HG02759 (cell line): ENCODE measurements at regions not wholly inside any gene's neighbourhood (a gene's known extent, or its start where the extent isn't known, plus 50 kb on each side); places are given as distances from the start of the nearest gene placed in this dataset.

ENCODE experiments used
- ATAC-seq: cut with Tn5 transposase; IDR thresholded peaks from one replicate; pipeline ENCODE4 v1.9.1; 2021; ENCODE audit warnings: mild to moderate bottlenecking, moderate library complexity; ENCODE audit not compliant: unreplicated experiment

DNA sequence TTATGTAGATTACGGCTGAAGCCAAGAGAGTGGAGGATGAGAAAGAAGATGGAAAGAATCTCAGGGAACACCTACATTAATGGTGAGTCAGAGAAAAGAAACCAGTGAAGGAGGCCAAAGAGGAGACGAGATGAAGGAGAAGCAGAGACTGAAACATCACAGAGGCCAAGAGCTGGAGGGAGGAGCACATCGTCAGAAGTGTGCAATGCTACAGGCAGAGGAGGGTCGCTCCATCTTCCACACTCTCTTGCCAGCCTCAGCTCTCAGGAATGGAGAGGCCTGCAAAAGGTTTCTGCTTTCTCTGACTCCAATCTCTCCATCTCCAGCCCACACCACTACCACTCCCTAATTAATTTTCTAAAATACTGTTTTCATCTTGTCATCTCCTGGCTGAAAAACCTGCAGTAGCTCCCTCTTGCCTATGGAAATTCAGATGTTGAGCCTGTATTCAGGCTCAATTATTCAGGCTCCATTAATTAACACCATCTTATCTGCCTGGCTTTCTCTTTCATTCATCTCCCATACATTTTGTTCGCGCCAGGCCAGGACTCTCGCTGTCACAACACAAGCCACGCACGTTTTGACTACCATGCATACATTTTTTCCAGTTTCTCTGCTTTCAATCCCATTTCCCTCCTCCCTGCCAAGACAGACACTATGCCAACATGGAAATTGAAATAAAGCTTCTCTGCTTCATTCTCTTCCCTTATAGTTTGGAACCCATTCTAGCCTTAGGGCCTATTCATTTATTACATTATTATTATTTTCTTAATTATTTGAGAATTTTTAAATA is 165.8 kb downstream of the INHBA start:
- ATAC-seq, result no peak

DNA sequence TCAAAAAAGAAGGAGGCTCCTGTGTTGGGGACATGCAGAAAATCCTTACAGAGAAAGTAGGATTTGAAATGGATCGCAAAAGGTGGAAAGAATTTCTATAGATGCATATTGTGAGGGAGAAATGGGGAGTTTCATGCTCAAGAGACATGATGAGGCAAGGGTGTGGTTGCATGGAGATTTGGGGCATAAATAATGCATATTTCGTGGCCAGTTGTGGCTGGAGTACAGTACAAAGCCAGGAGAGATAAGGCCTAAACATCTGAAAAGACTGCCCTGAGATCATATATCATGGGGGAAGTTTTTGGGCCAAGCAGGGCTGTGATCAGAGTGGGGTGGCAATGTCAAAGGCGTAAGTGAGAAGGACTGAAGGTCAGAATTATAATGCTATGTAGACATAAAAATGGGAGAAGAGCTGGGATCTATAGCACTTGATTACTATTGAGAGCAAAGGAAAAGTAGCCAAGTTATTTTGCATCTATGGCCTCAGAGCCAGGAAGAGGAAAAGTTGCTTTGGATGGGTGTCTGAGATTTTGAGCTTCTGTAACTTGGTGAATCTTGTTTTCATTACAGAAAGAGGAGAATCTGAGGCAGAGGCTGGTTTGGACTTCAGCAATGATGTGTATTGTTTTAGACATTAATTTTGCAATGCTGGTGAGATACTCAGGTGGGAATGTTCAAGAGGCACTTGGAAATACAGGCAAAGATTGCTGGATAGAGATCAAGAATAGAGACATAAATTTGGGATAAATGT is 166.6 kb downstream of the INHBA start:
- ATAC-seq, result no peak

DNA sequence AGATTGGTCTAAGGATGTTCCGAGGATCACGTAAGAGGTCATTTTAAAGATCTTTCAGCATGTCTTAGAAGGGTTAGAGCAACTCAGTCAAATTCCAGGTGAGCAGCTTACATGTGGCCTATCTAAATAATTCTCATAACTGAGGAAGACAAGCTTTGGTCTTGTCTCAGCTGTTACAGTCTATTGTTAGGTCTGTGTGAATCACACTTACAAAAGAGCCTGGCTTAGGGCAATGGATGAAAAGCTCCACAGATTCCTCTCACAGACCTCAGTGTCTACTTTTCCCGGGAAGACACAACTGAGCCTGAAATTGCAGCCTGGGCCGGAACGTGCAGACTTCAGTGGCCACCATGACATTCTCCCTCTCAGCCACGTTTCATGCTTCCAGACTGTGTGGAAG is 173.1 kb downstream of the INHBA start:
- ATAC-seq, result no peak

DNA sequence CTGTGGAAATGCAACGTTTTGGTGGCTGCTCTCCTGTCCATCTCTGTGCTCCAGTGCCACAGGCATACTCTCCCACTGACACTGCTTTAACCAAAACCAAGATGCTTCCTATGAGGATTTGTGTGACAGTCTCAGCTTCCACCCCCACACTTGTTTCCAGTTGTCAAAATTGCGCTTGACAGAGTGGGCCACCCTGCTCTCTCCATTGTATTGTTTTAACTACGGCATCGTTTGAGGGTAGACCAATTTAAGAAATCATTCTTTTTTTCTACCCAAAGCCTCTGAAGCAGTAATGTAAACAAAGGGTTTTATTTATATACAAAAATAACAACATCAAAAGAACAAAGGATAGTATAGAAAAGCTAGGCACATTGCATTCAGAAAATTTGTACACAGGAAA is 178.0 kb downstream of the INHBA start:
- ATAC-seq, result no peak

DNA sequence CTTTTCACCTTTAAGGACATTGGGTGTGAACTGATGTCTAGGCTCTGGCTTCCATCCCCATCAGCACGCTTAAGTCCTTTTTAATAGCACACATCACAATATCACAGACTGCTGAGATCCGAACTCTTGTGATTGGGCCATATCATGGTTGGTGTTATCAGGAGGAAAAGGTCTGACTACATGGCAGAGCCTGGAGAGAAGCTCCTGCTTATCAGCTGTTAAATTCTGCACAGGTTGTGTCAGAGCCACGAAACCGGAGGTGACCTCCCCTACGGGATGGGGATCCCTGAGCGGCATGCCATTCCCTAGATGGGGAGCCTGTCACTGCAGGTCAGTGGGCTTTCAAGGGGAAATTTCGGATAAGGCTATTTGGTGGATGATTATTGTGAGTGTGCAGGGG is 182.4 kb downstream of the INHBA start:
- no peak for ATAC-seq

DNA sequence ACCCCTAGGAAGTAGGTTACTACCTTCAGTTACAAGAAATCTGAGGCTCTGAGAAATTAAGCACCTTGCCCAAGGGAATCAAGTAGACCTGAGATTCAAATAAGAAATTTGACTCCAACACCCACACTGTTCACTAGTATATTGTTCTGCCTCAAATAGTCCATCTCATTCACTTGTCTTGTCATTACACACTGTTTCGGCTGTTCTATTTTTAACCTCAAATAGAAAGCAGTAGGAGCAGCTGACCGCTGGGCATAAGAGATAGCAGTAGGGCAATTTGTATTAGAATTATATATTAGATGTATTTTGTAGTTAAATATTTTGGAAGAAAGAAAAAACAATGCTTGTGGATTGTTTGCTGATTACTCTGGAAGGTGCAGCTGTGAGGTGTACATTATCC is 185.1 kb downstream of the INHBA start:
- ATAC-seq, result no peak

DNA sequence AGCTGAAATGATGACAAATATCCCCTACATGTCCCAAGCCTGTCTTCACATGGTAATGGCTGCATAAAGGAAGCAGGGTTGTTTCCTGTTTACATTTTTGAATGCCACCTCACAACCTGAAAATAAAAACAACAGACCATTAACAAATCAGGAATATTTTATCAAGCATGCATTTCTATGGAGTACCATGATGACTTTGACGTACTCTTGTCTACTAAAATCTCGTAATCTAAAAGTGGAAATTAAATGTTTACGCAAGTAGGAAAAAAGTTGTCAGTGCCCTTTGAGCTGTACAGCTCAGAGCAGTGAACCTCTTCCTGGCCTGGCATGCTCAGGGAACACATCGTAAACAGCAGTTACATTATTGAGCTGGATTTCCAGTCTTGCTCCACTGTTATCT is 194.1 kb downstream of the INHBA start:
- no peak for ATAC-seq

DNA sequence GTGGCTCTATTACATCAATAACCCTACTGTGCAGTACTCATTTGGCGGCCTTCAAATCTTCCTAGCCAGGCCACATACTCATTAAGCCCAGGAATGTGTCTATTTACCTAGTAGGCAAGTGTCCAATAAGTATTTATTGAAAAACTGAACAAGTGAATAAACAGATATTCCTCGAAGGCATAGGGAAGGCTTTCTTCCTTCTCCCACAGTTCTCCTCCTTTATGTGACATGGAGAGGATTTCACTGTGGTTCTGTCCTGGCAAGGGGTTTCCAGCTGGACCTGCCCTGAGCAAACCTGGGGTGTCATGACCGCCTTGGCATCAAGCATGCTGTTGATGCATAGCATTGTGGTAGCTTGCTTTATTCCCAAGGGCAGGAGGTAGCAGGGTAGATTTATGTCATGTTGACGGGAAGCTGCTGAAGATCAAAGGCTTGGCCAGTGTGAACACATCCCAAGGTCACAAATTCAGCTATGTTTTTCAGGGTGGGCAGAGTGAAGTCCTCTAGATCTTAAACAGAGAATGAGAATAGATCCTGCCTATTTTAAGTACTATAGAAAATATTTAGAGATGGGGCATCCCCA is 195.1 kb downstream of the INHBA start:
- no peak for ATAC-seq

DNA sequence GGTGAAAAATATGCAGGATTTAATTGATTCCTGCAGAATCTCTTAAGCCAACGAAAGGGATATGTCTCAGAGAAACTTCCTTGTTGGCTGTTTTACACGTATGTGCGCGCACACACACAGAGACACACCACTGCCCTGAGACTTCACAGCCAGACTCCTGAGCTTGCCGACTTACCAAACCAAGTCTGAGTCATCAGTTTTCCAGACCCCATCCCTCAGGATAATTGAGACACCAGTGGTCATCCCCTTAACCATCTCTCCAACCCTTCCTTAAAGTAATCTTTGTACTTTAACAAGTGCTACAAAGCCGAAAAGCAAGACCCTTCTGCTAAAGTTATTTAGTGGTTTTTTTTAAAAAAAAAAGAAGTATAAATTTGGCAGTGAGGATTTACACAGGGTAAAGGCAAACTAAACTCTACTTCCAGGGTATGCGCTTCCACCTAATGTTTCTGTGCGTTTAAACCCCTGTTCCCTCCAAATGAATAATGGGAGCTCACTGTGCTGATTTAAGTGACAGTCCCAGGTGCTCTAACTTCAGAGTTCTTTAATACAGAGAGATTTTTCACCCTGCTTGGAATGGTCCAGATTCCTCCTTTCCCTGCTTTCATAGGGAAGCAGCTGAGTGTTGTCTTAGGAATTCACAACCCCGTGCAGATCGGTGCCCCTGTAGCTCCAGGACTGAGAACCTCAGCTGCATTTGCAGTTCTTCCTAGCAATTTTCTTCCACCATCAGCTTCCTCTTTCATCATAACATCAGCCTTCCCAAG is 198.5 kb downstream of the INHBA start:
- ATAC-seq, result no peak

DNA sequence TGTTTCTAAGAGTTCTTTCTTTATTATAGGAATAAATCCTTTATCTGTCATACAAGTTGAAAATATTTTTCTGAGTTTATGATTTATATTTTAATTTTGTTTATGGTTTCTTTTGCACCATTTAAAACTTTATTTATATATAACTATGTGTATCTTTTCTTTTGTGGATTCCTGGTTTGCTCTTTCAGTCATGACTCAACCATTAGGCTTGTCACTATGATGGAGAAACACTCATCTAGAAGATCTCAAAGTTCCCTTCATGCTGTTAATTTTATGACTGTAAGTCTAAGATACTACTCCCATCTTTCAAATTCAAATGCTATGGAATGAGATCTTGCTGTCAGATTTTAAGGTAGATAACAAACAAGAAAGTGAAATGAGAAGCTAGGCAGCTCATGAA is 199.5 kb downstream of the INHBA start:
- no peak for ATAC-seq

DNA sequence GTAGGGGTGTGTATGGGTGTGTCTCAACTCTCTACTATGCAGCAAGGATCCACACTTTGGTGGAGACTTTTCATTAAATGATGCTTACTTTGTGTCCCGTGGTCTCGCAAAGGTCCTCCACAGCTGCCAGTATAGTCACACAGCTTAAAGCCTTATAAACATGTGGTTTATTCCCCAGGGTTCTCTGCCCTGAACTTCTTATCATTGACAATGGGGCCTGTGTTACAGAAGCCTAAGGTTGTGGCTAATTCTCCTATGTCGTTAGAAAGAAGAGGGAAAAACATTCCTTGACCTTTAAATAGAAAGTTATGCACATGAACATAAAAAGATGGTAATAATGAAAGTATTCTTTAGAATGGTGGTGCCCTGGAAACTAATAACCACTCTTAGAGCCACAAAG is 201.4 kb downstream of the INHBA start:
- ATAC-seq, result no peak

DNA sequence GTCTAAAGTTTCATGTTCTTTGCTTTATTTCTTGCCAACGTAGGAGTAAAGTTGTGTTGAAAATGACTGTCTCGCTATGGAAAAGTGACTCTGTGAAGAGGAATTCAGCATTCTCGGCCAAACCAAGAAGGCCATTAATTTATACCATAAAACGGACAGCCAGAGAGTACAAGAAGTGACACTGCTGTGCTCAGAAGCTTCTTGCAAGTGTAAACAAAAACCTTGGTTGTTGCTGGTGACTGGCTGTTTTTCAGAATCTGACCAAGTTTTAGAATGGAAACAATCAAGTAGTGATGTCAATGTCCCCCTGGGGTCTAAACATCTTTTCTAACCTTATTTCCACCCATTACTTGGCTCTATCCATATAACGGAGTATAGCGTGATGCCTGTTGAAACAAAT is 201.9 kb downstream of the INHBA start:
- ATAC-seq, result no peak

DNA sequence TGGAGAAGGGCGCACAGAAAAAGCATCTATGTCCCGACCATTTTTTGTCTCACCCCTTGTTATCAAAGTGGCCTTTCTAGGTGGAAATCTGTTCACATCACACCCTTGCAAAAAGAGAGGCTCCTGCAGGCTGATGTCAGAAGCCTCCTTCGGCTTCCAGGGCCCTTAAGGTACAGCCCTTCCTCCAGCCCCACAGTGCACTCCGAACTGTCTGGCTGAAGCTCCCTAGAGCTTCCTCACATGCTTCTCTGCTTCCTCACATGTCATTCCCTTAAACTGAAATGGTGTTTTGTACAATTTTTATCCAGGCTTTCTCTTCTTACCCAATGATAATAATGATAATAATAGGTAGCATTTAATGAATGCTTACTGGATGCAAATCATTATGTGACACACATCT is 210.3 kb downstream of the INHBA start:
- no peak for ATAC-seq

DNA sequence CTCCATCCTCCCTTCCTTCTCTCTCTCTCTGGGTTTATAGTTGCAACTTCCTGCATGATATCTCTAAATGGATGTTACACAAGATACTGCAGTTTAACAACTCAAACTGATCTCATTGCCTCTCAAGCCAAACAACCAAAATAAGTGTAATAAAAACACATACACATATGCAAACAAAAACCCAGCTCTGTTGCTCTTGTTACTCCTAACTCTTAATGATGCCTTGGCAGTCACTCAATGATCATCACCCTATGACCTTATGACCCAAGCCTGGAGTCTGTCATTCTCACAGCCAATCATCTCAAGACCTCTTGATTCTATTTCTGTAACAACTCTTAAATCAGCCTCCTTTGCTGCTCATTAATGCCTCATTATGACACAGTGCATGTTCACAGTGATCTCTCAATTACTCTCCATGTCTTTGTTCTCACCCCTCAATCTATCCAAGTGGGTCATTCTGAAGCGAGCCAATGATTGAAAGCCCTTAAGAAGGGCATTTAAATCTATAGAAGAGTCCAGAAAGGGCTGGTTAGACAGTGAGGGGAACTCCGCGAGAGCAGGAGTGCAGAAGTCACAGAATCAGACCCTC is 210.9 kb downstream of the INHBA start:
- no peak for ATAC-seq

DNA sequence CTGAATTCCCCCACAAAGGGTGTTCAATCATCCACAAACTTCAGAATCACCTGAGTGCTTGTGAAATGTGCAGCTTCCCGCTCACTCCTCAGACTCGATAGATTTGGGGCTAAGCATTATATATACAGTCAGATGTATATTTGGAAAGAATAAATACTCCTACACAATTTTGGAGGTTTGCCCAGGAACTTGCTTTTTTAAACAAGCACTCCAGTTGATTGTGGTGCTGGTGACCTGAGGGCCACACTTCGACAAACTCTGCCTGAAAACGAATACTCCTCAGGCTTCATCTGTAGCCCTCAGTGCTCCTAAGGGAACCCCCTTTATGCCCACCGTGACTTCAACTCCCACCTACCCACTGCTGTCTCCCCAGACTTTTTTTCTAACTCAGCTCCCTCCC is 211.6 kb downstream of the INHBA start:
- ATAC-seq, result no peak

DNA sequence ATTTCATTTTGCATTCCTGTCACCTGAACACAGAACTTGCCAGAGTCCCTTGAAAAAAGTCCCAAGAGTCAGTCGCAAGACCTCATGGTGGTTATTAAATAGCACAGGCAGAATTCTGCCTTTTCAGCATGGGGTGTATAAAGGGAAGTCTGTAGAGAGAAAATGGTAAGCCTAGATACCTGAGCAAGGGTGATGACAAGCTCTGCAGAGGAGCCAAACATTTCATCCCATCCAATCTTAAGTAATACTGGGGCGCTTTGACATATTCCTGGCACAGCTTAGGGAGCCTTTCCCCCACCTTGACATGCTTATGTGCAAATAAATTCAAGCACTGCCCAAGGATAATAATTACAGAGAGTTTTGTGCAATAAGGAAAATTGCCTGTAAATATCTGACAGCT is 213.0 kb downstream of the INHBA start:
- no peak for ATAC-seq

DNA sequence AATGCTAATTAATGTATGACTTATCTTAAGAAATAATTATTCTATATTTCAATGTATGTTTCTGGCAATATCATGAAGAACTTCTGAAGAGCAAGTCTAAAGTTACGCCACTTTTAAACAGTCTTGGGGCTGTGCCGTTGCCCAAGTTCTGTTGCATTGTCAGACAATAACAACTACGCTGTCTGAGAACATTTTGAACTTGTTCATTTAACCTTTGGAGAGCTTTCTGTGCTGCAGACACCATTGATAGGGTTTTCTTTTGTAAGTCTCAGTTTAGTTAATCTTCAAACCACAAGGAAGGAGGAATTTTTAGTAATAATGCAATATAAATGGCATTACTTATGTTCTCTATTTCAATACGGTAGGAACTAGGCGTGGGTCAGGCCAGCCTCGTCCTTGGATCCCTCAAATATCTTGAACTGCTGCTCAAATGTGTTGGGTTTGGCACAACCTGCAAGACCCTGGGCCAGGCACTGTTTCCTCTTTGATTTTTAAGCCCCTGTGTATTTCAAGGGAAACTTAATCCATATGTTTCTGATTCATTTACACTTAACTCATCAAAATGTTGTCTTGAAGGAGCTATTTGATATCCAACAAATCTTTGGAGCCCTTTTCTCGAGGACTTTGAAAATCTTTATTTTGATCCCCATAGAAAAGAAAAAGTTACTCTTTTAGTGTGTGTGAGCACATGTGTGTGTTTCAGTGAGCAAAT is 215.5 kb downstream of the INHBA start:
- ATAC-seq, result no peak

DNA sequence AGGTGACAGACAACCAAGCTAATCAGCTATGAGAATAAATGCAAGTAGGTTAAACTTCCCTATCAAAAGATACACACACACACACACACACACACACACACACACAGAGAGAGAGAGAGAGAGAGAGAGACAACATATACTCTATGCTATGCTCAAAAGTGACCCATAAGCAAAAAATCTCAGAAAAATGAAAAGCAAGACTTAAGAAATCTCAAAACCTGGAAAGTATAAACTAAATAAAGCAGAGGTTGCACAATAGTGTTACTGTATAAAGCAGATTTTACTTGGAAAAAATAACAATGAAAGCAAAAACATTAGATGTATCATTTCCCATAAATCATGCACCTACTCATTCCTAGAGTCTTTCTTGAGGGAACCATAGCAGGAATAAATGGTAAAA is 221.5 kb downstream of the INHBA start:
- ATAC-seq, result no peak

DNA sequence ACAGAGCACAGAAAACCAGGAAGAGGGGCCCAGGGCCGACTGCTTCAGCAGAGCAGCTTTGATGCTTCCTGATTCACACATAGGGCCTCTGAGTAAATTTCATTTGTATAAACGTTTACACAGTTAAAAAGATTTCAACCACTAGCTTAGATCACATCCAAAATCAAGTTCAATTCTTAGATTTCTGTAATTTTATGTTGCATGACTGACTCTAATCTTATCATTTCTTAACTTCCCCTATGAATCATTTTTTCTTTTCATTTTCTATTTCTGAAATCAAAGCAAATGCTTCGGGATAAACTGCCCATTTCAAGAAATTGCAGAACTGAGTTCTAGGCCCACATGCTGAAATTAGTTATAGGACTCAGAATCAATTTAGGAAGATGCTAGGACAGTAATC is 224.7 kb downstream of the INHBA start:
- ATAC-seq, result no peak

DNA sequence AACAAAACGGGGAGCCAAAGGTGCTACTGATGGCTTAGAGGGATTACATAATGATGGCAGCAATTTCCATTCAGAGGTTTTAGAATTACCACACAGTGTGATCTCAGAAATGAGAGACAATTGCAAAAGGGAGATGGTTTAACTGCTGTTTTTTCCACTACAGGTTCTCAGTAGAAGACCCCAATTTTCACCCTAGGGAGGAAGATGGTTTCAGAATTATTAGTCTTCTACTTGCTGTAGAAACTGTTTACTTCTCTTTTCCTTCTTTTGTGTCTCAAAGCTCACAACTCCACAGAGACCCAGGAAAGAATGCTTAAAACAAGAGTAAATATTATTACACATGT is 226.5 kb downstream of the INHBA start:
- no peak for ATAC-seq
